CD14-positive monocyte (primary cell): ENCODE measurements at regions not wholly inside any gene's neighbourhood (a gene's known extent, or its start where the extent isn't known, plus 50 kb on each side); places are given as distances from the start of the nearest gene placed in this dataset.
A peak's percentile ranks its signal among the peaks of the same experiment; 100 is the strongest.

Experiments
- DNase-seq, 3 donors: peaks; one replicate each; pipeline ENCODE4 v3.0.0-alpha.2; 2011 to 2022
- H2AFZ ChIP-seq: 2 replicates; pipeline ENCODE4 v1.6.0; 2012; ENCODE audit warnings: mild to moderate bottlenecking, low read depth, low read length, inconsistent platforms; ENCODE audit not compliant: insufficient read depth, poor library complexity, severe bottlenecking
- H3K27ac ChIP-seq, 2 donors: 1 replicate in 1 of 2; 2 replicates in 1 of 2; pipeline ENCODE4 v1.5.1; 2012 to 2013; ENCODE audit warnings: low read length in 2 of 2, control low read depth in 1 of 2, inconsistent platforms in 1 of 2, low read depth in 1 of 2, mild to moderate bottlenecking in 1 of 2
- H3K27me3 ChIP-seq, 2 donors: one replicate each; pipeline versions ENCODE4 v1.6.0 to v1.6.1; 2011 to 2013; ENCODE audit warnings: low read length in 2 of 2; ENCODE audit not compliant: control insufficient read depth in 2 of 2, insufficient read depth in 2 of 2
- H3K36me3 ChIP-seq, 2 donors: replicated peaks in 1 of 2; 1 replicate in 1 of 2; 2 replicates in 1 of 2; pipeline versions ENCODE4 v1.5.1 to v1.6.1; 2012 to 2013; ENCODE audit warnings: low read length in 2 of 2, control low read depth in 1 of 2, inconsistent platforms in 1 of 2, mild to moderate bottlenecking in 1 of 2; ENCODE audit not compliant: insufficient read depth in 2 of 2, control insufficient read depth in 1 of 2
- H3K4me1 ChIP-seq, 2 donors: 1 replicate in 1 of 2; 2 replicates in 1 of 2; pipeline versions ENCODE4 v1.5.1 to v1.6.1; 2012 to 2013; ENCODE audit warnings: low read length in 2 of 2, control low read depth in 1 of 2, inconsistent platforms in 1 of 2, mild to moderate bottlenecking in 1 of 2, moderate library complexity in 1 of 2; ENCODE audit not compliant: insufficient read depth in 2 of 2, control insufficient read depth in 1 of 2
- H3K4me2 ChIP-seq: replicated peaks from 2 replicates; pipeline ENCODE3; 2012; ENCODE audit warnings: low read length, moderate library complexity, mild to moderate bottlenecking; ENCODE audit not compliant: poor library complexity, severe bottlenecking; ENCODE audit errors: extremely low read depth
- H3K4me3 ChIP-seq, 3 experiments: fragments of 200-600 bp in 1 of 3; sonication (generic) in 1 of 3; replicated peaks in 1 of 3; 1 replicate in 2 of 3; 2 replicates in 1 of 3; pipeline ENCODE4 v1.5.1; 2011 to 2013; ENCODE audit warnings: low read length in 3 of 3, mild to moderate bottlenecking in 3 of 3, control low read depth in 2 of 3, low read depth in 2 of 3, inconsistent platforms in 1 of 3, moderate library complexity in 1 of 3
- H3K79me2 ChIP-seq: 2 replicates; pipeline ENCODE4 v1.6.0; 2012; ENCODE audit warnings: mild to moderate bottlenecking, control low read depth, inconsistent platforms, low read length, moderate library complexity; ENCODE audit not compliant: insufficient read depth
- H3K9ac ChIP-seq: 2 replicates; pipeline ENCODE4 v1.6.0; 2017; ENCODE audit warnings: low read length, mild to moderate bottlenecking; ENCODE audit not compliant: insufficient read depth, poor library complexity, severe bottlenecking
- H3K9me3 ChIP-seq, 2 donors: replicated peaks in 1 of 2; 1 replicate in 1 of 2; 2 replicates in 1 of 2; pipeline versions ENCODE4 v1.5.1 to v1.6.1; 2012 to 2013; ENCODE audit warnings: low read length in 2 of 2, control low read depth in 1 of 2; ENCODE audit not compliant: control insufficient read depth in 1 of 2, insufficient read depth in 1 of 2
- H4K20me1 ChIP-seq: 2 replicates; pipeline ENCODE4 v1.6.0; 2012; ENCODE audit warnings: mild to moderate bottlenecking, low read length, control low read depth, moderate library complexity; ENCODE audit not compliant: insufficient read depth
- H3K27ac Mint-ChIP-seq, 7 donors: one replicate each; pipeline ENCODE4 v1.8.0; 2020; ENCODE audit warnings: mild to moderate bottlenecking in 7 of 7, mixed read lengths in 7 of 7, moderate library complexity in 6 of 7, inconsistent platforms in 2 of 7
- H3K27me3 Mint-ChIP-seq, 3 donors: one replicate each; pipeline ENCODE4 v1.8.0; 2021 to 2022; ENCODE audit warnings: low read depth in 3 of 3, mild to moderate bottlenecking in 3 of 3, mixed read lengths in 3 of 3, moderate library complexity in 3 of 3, inconsistent platforms in 1 of 3
- H3K36me3 Mint-ChIP-seq, 2 donors: one replicate each; pipeline ENCODE4 v1.8.0; 2020; ENCODE audit warnings: mixed read lengths in 2 of 2, inconsistent platforms in 1 of 2, mild to moderate bottlenecking in 1 of 2
- H3K4me1 Mint-ChIP-seq: one replicate; pipeline ENCODE4 v1.8.0; 2020; ENCODE audit warnings: mild to moderate bottlenecking, mixed read lengths
- H3K4me3 Mint-ChIP-seq, 2 donors: one replicate each; pipeline ENCODE4 v1.8.0; 2020; ENCODE audit warnings: mild to moderate bottlenecking in 2 of 2, mixed read lengths in 2 of 2, moderate library complexity in 1 of 2
- H3K9me3 Mint-ChIP-seq, 7 donors: one replicate each; pipeline ENCODE4 v1.8.0; 2020 to 2022; ENCODE audit warnings: mixed read lengths in 7 of 7, mild to moderate bottlenecking in 6 of 7, moderate library complexity in 6 of 7, inconsistent platforms in 2 of 7
- CTCF ChIP-seq: fragments of 200-600 bp; IDR thresholded peaks from one replicate; pipeline ENCODE4 v1.8.0; 2022; ENCODE audit warnings: antibody characterized with exemption, mild to moderate bottlenecking
- WGBS: methylation state at CpG from one replicate; pipeline ENCODE4 v1.1.5; 2013; ENCODE audit warnings: missing lambda C conversion rate; ENCODE audit not compliant: insufficient coverage; 5-methylcytosine and 5-hydroxymethylcytosine counted together
- intact Hi-C, 2 donors: fragments of 100-400 bp; cut with micrococcal nuclease; formaldehyde crosslinking; loops; one replicate each; pipeline versions ENCODE4 v1.15.0 to v1.15.1; 2023

- Mint-ChIP-seq H3K36me3 (peaks cover 7 to 13% of the 10 kb centered on the region in 2 donors), H3K27ac (peak overlapping the region in 1 of 7 donors; percentile 77), H3K4me3 (peak overlapping the region; percentile 91), H3K9me3 (peaks cover 0 to 10% (median 5%) of the 10 kb centered on the region in 7 donors), H3K4me1 (peaks cover 20% of the 10 kb centered on the region), H3K27me3 (peaks cover 36 to 47% (median 44%) of the 10 kb centered on the region in 3 donors)
- Histone ChIP-seq H3K27me3 (peaks cover 38 to 39% of the 10 kb centered on the region in 2 donors), H3K27ac (no peak overlapping the region), H3K4me2 (peak overlapping the region; percentile 86), H3K9ac (peak overlapping the region; percentile 19), H3K9me3 (peaks cover 0 to 9% of the 10 kb centered on the region in 2 donors), H3K36me3 (no peaks in the 10 kb centered on the region), H2AFZ (peak overlapping the region; percentile 77), H3K79me2 (no peaks in the 10 kb centered on the region), H3K4me1 (peaks cover 21 to 22% of the 10 kb centered on the region in 2 donors), H3K4me3 (peak overlapping the region; percentile 1 to 75 (median 44)), H4K20me1 (no peaks in the 10 kb centered on the region)
- under 1% methylated on average over 69 of the region's 86 CpGs for WGBS
- no peak for TF ChIP-seq CTCF
- intact Hi-C loops: no loop called here
- DNase-seq: peak; percentile 39 to 71 (median 53)
Observed at GRCh38 chr7:25950488-25951413, 201.2 kb upstream of the NFE2L3 start.

- intact Hi-C loops: no loop called here
- no peak for DNase-seq
Observed at GRCh38 chr7:25951414-25952260, 200.4 kb upstream of the NFE2L3 start.

More at GRCh38 chr7:25951414-25952260, 200.4 kb upstream of the NFE2L3 start:
- WGBS: under 1% methylated on average over 23 of the region's 46 CpGs
- peaks cover 0 to 10% (median 5%) of the 10 kb centered on the region in 7 donors for H3K9me3 Mint-ChIP-seq
- peaks cover 21 to 22% of the 10 kb centered on the region in 2 donors for H3K4me1 ChIP-seq
- H4K20me1 ChIP-seq: no peaks in the 10 kb centered on the region
- peak overlapping the region in 1 of 7 donors; percentile 42 for H3K27ac Mint-ChIP-seq
- no peak overlapping the region for H3K27ac ChIP-seq
- peak overlapping the region; percentile 60 for H2AFZ ChIP-seq
- H3K4me2 ChIP-seq: peak overlapping the region; percentile 86
- H3K9me3 ChIP-seq: peaks cover 0 to 9% of the 10 kb centered on the region in 2 donors
- peaks cover 7 to 13% of the 10 kb centered on the region in 2 donors for H3K36me3 Mint-ChIP-seq
- peaks cover 37 to 49% (median 44%) of the 10 kb centered on the region in 3 donors for H3K27me3 Mint-ChIP-seq
- no peak overlapping the region for H3K9ac ChIP-seq
- peaks cover 20% of the 10 kb centered on the region for H3K4me1 Mint-ChIP-seq
- H3K79me2 ChIP-seq: no peaks in the 10 kb centered on the region
- H3K4me3 Mint-ChIP-seq: peak overlapping the region; percentile 59 to 67
- H3K27me3 ChIP-seq: peaks cover 39 to 41% of the 10 kb centered on the region in 2 donors
- peak overlapping the region; percentile 7 to 75 (median 22) for H3K4me3 ChIP-seq
- no peaks in the 10 kb centered on the region for H3K36me3 ChIP-seq
- TF ChIP-seq CTCF: no peak
